ENCODE measurements at regions not wholly inside any gene's neighbourhood (a gene's known extent, or its start where the extent isn't known, plus 50 kb on each side); places are given as distances from the start of the nearest gene placed in this dataset.

GRCh38 chr9:7977586-7977985 is 178.0 kb upstream of the DMAC1 start:
- TF ChIP-seq CTCF (IDR thresholded peaks at IDR 0.05; ENCODE audit: extremely low read depth in 1 of 2, insufficient read depth in 1 of 2, low read depth in 1 of 2, low read length in 2 of 2) (no peak), POLR2A (IDR thresholded peaks at IDR 0.05; ENCODE audit: low read depth, low read length) (no peak), EZH2 (IDR thresholded peaks at IDR 0.05; ENCODE audit: borderline replicate concordance, low read depth, low read length, severe bottlenecking) (no peak), FOS (IDR thresholded peaks at IDR 0.05; ENCODE audit: borderline replicate concordance, insufficient read depth, low read length) (no peak), POLR2AphosphoS5 (IDR thresholded peaks at IDR 0.05; ENCODE audit: insufficient read depth, low read depth, low read length) (no peak), MYC (IDR thresholded peaks at IDR 0.05; ENCODE audit: low read depth, low read length) (no peak), JUN (IDR thresholded peaks at IDR 0.05; ENCODE audit: borderline replicate concordance, insufficient read depth, insufficient read length, low read depth) (no peak), GATA2 (IDR thresholded peaks at IDR 0.05; ENCODE audit: insufficient read depth, insufficient read length, low read depth, low read length) (no peak)
- TF ChIP-seq, protein P1, sequence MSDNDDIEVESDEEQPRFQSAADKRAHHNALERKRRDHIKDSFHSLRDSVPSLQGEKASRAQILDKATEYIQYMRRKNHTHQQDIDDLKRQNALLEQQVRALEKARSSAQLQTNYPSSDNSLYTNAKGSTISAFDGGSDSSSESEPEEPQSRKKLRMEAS (IDR thresholded peaks at IDR 0.05; ENCODE audit: insufficient read depth, insufficient read length): no peak

Data from endothelial cell of umbilical vein (primary cell).